HUDEP-2 (cell line): ENCODE measurements at regions not wholly inside any gene's neighbourhood (a gene's known extent, or its start where the extent isn't known, plus 50 kb on each side); places are given as distances from the start of the nearest gene placed in this dataset.
"Not testable (repeated sequence)": the region's sequence is repeated elsewhere in the genome, so short reads cannot be mapped to it uniquely, and the experiment has no call there.

Source experiments
- DNase-seq, 76 experiments: peaks; one replicate each; lab custom pipeline; 2025; ENCODE audit not compliant: unreplicated experiment in 76 of 76; lab: John Stamatoyannopoulos, UW

DNA sequence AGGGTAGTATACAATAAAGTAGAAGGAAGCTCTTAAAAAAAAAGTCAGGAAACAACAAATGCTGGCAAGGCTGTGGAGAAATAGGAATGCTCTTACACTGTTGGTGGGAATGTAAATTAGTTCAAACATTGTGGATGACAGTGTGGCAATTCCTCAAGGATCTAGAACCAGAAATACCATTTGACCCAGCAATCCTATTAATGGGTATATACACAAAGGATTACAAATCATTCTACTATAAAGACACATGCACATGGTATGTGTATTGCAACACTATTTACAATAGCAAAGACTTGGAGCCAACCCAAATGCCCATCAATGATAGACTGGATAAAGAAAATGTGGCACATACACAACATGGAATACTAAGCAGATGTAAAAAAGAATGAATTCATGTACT, 444.9 kb upstream of the EPHA5 start:
- not testable (repeated sequence) for DNase-seq

DNA sequence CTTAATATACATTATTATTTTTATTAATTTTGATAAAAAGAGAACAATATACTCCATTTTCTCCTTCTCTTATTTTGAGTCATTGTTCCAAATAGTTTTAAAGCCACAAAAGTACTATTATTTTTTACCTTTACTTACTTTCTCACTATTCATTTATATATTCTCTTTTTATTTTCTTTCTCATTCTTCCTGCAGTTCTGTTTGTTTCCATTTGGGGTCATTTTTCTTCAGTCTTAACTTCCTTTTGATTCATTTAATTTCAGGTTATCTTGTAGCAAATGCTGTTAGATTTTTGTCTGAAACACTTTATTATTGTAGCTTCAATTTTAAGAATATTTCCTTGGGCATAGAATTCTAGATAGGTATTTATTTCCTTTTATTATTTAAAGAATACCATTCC, 438.6 kb upstream of the EPHA5 start:
- no peak for DNase-seq

- no peak for DNase-seq
Measured at GRCh38 chr4:66097218-66097617, 426.9 kb upstream of the EPHA5 start.

- no peak for DNase-seq
Measured at GRCh38 chr4:66095065-66095464, 424.8 kb upstream of the EPHA5 start.

GRCh38 chr4:66094070-66094469, 423.8 kb upstream of the EPHA5 start:
- no peak for DNase-seq

DNA sequence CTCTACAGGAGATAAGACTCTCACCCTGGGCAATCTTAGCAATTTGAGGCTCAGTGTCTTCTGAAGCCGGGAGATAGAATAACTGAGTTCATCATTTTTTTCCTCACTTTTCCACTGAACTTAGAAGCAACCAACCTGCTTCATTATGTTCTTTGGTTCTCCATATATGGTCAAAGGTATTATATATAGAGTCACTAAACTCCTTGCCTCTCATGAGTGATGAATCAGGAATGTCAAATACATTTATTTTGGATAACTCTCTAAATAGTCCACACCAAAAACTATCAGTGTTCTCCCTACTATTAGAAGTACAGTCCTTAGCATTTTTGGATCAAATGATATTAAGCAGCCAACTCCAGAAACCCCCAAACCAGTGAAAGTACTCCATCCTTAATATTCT, 421.5 kb upstream of the EPHA5 start:
- no peak for DNase-seq

- DNase-seq: no peak
Measured at GRCh38 chr4:66073961-66074360, 403.7 kb upstream of the EPHA5 start.

DNA sequence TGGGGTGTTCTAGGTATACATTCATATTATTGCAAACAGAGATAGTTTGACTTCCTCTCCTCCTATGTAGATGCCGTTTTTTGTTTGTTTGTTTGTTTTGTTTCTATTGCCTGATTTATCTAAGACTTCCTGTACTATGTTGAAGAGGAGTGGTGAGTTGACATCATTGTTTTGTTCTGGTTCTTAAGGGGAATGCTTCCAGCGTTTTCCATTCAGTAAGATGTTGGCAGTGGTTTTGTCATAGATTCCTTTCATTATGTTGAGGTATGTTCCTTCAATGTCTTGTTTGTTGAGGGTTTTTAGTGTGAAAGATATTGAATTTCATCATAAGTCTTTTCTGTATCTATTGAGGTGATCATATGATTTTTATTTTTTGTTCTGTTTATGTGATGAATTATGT, 401.6 kb upstream of the EPHA5 start:
- no peak for DNase-seq

GRCh38 chr4:66062921-66063320, 392.6 kb upstream of the EPHA5 start:
- no peak for DNase-seq

DNA sequence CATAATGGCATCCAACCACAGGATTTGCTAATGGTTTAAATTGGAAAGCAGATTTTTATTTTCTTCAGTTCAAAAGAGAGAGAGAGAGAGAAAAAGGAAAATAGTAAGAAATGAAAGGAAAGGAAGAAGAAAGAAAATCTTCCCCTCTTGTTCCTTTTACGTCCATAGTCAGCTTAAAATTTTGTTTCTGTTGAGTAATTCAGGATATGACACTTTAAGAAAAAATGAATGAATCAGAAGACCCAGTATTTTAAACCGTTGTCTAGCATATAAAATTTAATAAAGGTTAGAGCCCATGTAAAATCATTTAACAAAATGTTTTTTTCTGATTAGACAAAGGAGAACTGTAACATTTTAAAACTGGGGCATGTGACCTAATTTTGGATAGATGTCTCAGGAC, 391.8 kb upstream of the EPHA5 start:
- no peak for DNase-seq

DNA sequence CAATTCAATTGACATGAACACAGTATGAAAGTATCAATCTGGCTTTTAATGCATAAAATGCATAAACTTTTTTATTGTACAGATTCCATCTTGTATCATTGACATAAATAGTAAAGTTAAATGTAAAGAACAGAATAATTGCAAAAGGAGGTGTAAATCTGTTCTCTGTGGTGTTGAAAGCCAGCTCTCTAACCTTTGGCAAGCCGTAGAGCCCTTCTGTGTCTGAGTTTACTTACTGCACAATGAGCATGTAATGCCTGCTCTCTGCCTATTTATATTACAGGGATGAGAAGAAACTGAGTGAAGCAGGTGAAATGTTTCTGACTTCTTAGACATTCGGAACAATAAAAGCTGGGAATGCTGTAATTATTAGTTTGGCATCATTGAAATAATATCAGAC, 389.3 kb upstream of the EPHA5 start:
- DNase-seq: no peak

DNA sequence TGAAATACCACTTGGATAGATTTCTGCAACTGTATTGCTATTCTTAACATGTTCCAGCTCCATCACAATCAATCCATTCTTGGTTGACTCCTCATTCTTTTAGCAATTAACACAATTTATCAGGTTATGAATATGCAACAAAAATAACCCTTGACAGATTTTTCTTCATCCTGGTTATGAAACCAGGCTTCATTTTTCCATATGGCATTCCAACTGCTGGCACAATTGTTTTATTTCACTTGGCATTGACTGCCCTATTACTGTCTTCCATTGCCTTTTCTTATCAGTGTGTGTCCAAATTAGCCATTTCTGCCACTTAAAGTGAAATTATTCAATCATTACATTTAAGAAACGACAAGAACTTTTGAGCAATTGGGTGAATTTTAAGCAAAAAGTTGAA, 388.8 kb upstream of the EPHA5 start:
- no peak for DNase-seq

DNA sequence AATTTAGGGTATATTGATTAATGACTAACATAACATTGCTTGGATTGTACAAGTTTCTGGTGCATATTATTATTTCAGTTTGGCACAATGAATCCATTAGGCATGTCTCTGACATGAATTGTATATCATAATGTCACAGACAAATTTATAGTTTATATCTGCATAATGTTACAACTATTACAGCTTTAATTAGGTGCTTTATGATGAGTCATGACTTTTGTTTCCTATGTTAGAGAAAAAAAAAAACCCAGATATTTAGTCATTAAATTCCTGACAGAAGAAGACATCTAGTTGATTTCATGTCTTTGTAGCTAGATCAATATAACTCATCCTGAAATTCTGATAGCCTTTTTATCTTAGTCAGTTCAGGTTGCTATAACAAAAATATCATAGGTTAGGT, 385.7 kb upstream of the EPHA5 start:
- DNase-seq: no peak

DNA sequence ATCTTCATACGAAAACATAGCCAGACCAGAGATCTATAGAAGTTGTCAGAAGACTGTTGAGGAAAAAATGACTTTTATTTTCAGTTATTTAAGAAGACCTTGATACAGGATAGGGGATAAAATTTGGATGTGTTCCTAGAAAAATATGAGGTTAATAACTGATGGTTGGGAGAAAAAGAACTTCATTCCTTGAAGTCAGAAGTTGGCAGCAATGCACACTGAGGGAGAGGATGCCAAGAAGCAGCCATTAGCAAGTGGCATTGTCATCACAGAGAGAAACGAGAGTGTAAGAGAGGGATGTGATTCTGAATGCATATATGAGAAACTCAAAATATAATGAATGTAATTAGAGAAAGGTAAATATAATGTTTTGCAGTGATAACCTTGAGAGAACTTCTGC, 382.1 kb upstream of the EPHA5 start:
- no peak for DNase-seq

DNA sequence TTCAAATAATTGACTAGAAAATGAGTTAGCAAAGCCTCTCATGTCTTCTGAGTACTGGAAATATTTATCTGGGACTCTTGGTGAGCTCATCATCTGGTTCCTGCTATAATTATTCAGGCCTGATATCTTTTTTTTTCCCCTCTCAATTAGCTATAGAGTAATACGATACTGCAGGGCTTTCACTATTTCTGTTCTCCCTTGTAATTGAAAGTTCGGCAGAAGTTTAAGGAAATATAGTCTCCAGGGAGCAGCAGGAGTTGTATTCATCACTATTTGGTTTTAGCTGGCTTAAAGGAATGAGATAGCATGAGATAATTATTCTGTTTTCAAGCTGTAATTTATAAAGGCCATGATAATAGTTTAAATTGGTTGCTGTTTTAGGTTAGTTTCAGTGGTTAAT, 378.6 kb upstream of the EPHA5 start:
- DNase-seq: no peak

DNA sequence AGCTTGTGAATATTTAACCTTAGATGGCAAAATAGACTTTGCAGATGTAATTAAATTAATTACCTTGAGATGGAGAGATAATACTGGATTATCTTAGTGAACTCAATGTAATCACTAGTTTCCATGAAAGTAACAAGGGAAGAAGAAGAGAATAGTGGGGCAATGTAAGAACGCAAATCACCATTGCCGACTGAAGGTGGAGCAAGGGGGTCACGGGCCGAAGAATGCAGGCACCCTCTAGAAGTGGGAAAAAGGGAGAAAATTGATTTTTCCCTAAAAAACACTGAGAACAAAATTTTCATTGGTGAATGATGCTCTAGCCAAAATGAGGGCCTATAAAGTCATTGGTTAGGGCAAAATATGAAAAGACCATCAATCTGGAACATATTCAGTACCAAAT, 375.6 kb upstream of the EPHA5 start:
- no peak for DNase-seq

- no peak for DNase-seq
Measured at GRCh38 chr4:66035701-66036100, 365.4 kb upstream of the EPHA5 start.

DNA sequence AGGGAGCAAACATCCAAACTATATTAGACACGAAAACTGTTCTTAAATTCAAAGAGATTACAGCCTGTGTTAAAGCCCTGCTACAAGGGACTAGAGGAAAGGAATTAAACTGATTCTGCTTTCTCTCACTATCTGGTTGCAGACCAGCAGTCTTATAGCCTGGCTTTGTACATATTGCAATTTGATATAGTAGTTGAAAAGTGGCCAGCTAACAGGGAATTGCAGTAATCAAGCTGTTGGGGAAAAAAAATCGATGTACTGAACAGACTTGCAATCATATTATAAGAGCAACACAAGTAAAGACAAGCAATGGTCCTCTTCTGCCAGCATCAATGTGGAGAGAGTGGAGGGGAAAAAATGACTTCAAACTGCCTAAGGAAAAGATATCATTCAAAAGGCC, 364.4 kb upstream of the EPHA5 start:
- DNase-seq: no peak

DNA sequence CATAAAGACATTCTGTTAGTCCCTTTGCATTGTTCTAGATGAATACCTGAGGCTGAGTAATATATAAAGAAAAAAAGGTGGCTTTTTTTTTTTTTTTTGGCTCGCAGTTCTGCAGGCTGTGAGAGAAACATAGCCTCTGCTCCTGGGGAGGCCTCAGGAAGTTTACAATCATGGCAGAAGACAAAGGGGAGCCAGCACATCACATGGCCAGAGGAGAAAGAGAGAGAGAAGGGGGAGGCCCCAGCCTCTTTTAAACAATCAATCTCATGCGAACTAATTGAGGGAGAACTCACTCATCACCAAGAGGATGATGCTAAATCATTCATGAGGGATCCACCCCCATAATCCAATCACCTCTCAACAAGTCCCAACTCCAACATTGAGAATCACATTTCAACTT, 364.0 kb upstream of the EPHA5 start:
- no peak for DNase-seq

GRCh38 chr4:66032571-66032970, 362.3 kb upstream of the EPHA5 start:
- no peak for DNase-seq

- DNase-seq: no peak
Measured at GRCh38 chr4:66028668-66029067, 358.4 kb upstream of the EPHA5 start.

- DNase-seq: no peak
Measured at GRCh38 chr4:66023061-66023460, 352.8 kb upstream of the EPHA5 start.

GRCh38 chr4:66017671-66018070, 347.4 kb upstream of the EPHA5 start:
- DNase-seq: no peak

- DNase-seq: no peak
Measured at GRCh38 chr4:66016240-66016639, 346.0 kb upstream of the EPHA5 start.
